PFSK-1 (cell line): ENCODE measurements at regions not wholly inside any gene's neighbourhood (a gene's known extent, or its start where the extent isn't known, plus 50 kb on each side); places are given as distances from the start of the nearest gene placed in this dataset.

Source experiments
- POLR2AphosphoS5 ChIP-seq: IDR thresholded peaks from 2 replicates; pipeline ENCODE4 v1.6.1; 2012; ENCODE audit warnings: low read depth, mild to moderate bottlenecking, control low read depth, low read length, moderate library complexity
- REST ChIP-seq, 2 experiments: IDR thresholded peaks; 2 replicates each; pipeline versions ENCODE4 v1.6.1 to v1.8.0; 2011 to 2012; ENCODE audit warnings: low read depth in 2 of 2, low read length in 2 of 2, control low read depth in 1 of 2, inconsistent platforms in 1 of 2, mild to moderate bottlenecking in 1 of 2, moderate library complexity in 1 of 2; ENCODE audit not compliant: insufficient read depth in 1 of 2
- TAF1 ChIP-seq: IDR thresholded peaks from 2 replicates; pipeline ENCODE4 v1.6.1; 2012; ENCODE audit warnings: low read length, control low read depth, borderline replicate concordance; ENCODE audit not compliant: insufficient read depth

- TF ChIP-seq POLR2AphosphoS5 = no peak
- TF ChIP-seq TAF1 = no peak
- no peak for TF ChIP-seq REST (IDR thresholded peaks at IDR 0.05; ENCODE audit: insufficient read depth in 1 of 2, low read depth in 2 of 2, low read length in 2 of 2)
These were observed 200.5 kb upstream of the POT1 start for GRCh38 chr7:125130173-125130572.
